ENCODE measurements at regions not wholly inside any gene's neighbourhood (a gene's known extent, or its start where the extent isn't known, plus 50 kb on each side); places are given as distances from the start of the nearest gene placed in this dataset.

- no peak for DNase-seq (ENCODE audit: low read depth, low spot score)
- H2AFZ ChIP-seq (ENCODE audit: control insufficient read depth, low read length), result no peak overlapping the region
- H3K4me3 ChIP-seq (ENCODE audit: control insufficient read depth in 2 of 3, extremely low read depth in 1 of 3, insufficient read depth in 2 of 3, low read depth in 1 of 3, low read length in 3 of 3), result no peak overlapping the region
- dilution Hi-C loops (cut with MboI; ENCODE audit: extremely low pct_ligation_motif_present, low sequenced_read_pairs), result no loop called here
- no peaks in the 10 kb centered on the region for H3K36me3 ChIP-seq (ENCODE audit: control insufficient read depth in 2 of 2, extremely low read depth in 1 of 2, insufficient read depth in 2 of 2, low read length in 2 of 2)
- H3K4me2 ChIP-seq (ENCODE audit: control insufficient read depth, extremely low read depth, insufficient read depth, low read depth, low read length), result no peak overlapping the region
- no peaks in the 10 kb centered on the region for H4K20me1 ChIP-seq (ENCODE audit: control insufficient read depth, extremely low read depth, insufficient read depth, low read length)
- H3K9me1 ChIP-seq (ENCODE audit: control insufficient read depth, extremely low read depth, insufficient read depth, low read length), result no peaks in the 10 kb centered on the region
- H3K4me1 ChIP-seq (ENCODE audit: control insufficient read depth, extremely low read depth, insufficient read depth, low read length), result no peaks in the 10 kb centered on the region
- no peak overlapping the region for H3K27ac ChIP-seq (ENCODE audit: control insufficient read depth, insufficient read depth, low read length)
- H3K9ac ChIP-seq (ENCODE audit: control insufficient read depth, extremely low read depth, insufficient read depth, low read length), result no peak overlapping the region
- TF ChIP-seq EZH2 (IDR thresholded peaks at IDR 0.05; ENCODE audit: low read length), result no peak
- no peak for TF ChIP-seq CTCF (optimal IDR thresholded peaks at IDR 0.05 in 1 of 3, IDR thresholded peaks at IDR 0.05 in 1 of 3, conservative IDR thresholded peaks at IDR 0.05 in 1 of 3; ENCODE audit: extremely low read depth in 1 of 3, insufficient read depth in 2 of 3, low read length in 3 of 3)
- H3K79me2 ChIP-seq (ENCODE audit: control insufficient read depth, insufficient read depth, low read length), result no peaks in the 10 kb centered on the region
- FAIRE-seq, result no peak
- no peaks in the 10 kb centered on the region for H3K9me3 ChIP-seq (ENCODE audit: control insufficient read depth, low read depth, low read length)
- no peaks in the 10 kb centered on the region for H3K27me3 ChIP-seq (ENCODE audit: control insufficient read depth, extremely low read depth, insufficient read depth, low read length)
Observed at GRCh38 chr5:152472083-152472482, 67.0 kb upstream of the NMUR2 start.

DNA sequence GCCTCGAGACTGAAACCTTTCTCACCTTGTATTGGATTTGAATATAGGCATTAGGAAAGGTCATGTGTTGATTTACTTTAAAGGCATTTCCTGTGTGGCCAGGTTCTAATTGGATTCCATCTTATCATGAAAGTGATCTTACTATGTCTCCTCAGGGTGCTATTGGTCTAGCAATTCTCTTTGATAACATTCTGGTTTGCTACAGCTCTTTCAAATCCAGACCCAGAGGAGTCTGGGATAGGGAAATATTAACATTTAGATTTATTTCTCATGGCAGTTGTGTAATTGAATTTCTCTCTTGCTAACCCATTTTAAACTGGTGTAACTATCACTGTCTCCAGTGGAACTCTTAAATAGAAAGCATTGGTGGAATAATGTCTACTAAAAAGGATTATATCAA, 69.9 kb upstream of the NMUR2 start:
- no peaks in the 10 kb centered on the region for H3K4me1 ChIP-seq (ENCODE audit: control insufficient read depth, extremely low read depth, insufficient read depth, low read length)
- H3K9ac ChIP-seq (ENCODE audit: control insufficient read depth, extremely low read depth, insufficient read depth, low read length), result no peak overlapping the region
- H2AFZ ChIP-seq (ENCODE audit: control insufficient read depth, low read length), result no peak overlapping the region
- no peaks in the 10 kb centered on the region for H3K9me1 ChIP-seq (ENCODE audit: control insufficient read depth, extremely low read depth, insufficient read depth, low read length)
- no peak overlapping the region for H3K4me3 ChIP-seq (ENCODE audit: control insufficient read depth in 2 of 3, extremely low read depth in 1 of 3, insufficient read depth in 2 of 3, low read depth in 1 of 3, low read length in 3 of 3)
- dilution Hi-C loops (cut with MboI; ENCODE audit: extremely low pct_ligation_motif_present, low sequenced_read_pairs), result no loop called here
- no peaks in the 10 kb centered on the region for H3K27me3 ChIP-seq (ENCODE audit: control insufficient read depth, extremely low read depth, insufficient read depth, low read length)
- DNase-seq (ENCODE audit: low read depth, low spot score) (no peak), FAIRE-seq (no peak)
- no peaks in the 10 kb centered on the region for H4K20me1 ChIP-seq (ENCODE audit: control insufficient read depth, extremely low read depth, insufficient read depth, low read length)
- H3K27ac ChIP-seq (ENCODE audit: control insufficient read depth, insufficient read depth, low read length), result no peak overlapping the region
- no peaks in the 10 kb centered on the region for H3K9me3 ChIP-seq (ENCODE audit: control insufficient read depth, low read depth, low read length)
- H3K36me3 ChIP-seq (ENCODE audit: control insufficient read depth in 2 of 2, extremely low read depth in 1 of 2, insufficient read depth in 2 of 2, low read length in 2 of 2), result no peaks in the 10 kb centered on the region
- H3K79me2 ChIP-seq (ENCODE audit: control insufficient read depth, insufficient read depth, low read length), result no peaks in the 10 kb centered on the region
- TF ChIP-seq EZH2 (IDR thresholded peaks at IDR 0.05; ENCODE audit: low read length) (no peak), CTCF (optimal IDR thresholded peaks at IDR 0.05 in 1 of 3, IDR thresholded peaks at IDR 0.05 in 1 of 3, conservative IDR thresholded peaks at IDR 0.05 in 1 of 3; ENCODE audit: extremely low read depth in 1 of 3, insufficient read depth in 2 of 3, low read length in 3 of 3) (no peak)
- H3K4me2 ChIP-seq (ENCODE audit: control insufficient read depth, extremely low read depth, insufficient read depth, low read depth, low read length), result no peak overlapping the region
